Colonic mucosa (tissue), 4 donors: ENCODE measurements at regions not wholly inside any gene's neighbourhood (a gene's known extent, or its start where the extent isn't known, plus 50 kb on each side); places are given as distances from the start of the nearest gene placed in this dataset.

ENCODE experiments used
- DNase-seq: peaks from one replicate; pipeline ENCODE4 v3.0.0-alpha.2; 2020
- H3K27ac ChIP-seq: fragments of 200-600 bp; one replicate; pipeline ENCODE4 v1.8.0; 2021
- H3K27me3 ChIP-seq: fragments of 200-600 bp; one replicate; pipeline ENCODE4 v1.8.0; 2021
- H3K36me3 ChIP-seq: fragments of 200-600 bp; one replicate; pipeline ENCODE4 v1.8.0; 2021
- H3K4me1 ChIP-seq: fragments of 200-600 bp; one replicate; pipeline ENCODE4 v1.8.0; 2021; ENCODE audit warnings: mild to moderate bottlenecking
- H3K4me3 ChIP-seq: fragments of 200-600 bp; one replicate; pipeline ENCODE4 v1.8.0; 2021
- H3K9ac ChIP-seq, 2 donors: one replicate each; pipeline ENCODE4 v1.7.0; 2013; ENCODE audit warnings: control low read depth in 2 of 2, low read depth in 2 of 2, low read length in 2 of 2
- H3K9me3 ChIP-seq: fragments of 200-600 bp; one replicate; pipeline ENCODE4 v1.8.0; 2021
- intact Hi-C: fragments of 100-400 bp; cut with DNase I; formaldehyde crosslinking; loops from one replicate; pipeline ENCODE4 v1.14.1; 2022
- TF ChIP-seq, protein P1 (sequence below): fragments of 200-600 bp; IDR thresholded peaks from one replicate; pipeline ENCODE4 v1.8.0; 2022; ENCODE audit warnings: antibody characterized with exemption, mild to moderate bottlenecking
- donor health status: healthy.
- donor health status: DM: no; HTN: no; CAD: no.
- donor health status: DM: no; HTN: no; CAD: no.

DNA sequence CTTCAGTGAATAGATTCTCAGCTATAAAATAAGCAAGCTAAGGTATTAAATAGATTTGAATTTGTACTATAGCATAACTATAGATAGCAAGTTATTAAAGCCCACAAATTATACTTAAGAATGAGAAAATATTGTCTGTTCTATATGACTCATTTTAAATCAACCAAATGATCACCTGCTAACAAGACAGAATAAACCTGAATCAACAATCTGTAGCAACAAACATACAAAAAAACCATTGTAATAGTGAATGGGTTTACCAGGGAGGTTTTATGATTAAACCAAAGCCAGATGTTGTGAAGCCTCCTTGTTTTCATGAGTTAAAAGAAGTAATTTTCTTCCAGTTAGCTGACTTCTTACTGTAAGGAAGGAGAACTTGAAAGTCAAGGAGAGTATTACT is 71.9 kb upstream of the HTR1B start:
- intact Hi-C loops: no loop called here
- no peaks in the 10 kb centered on the region for H3K9me3 ChIP-seq
- H3K27me3 ChIP-seq: no peaks in the 10 kb centered on the region
- TF ChIP-seq, protein P1, sequence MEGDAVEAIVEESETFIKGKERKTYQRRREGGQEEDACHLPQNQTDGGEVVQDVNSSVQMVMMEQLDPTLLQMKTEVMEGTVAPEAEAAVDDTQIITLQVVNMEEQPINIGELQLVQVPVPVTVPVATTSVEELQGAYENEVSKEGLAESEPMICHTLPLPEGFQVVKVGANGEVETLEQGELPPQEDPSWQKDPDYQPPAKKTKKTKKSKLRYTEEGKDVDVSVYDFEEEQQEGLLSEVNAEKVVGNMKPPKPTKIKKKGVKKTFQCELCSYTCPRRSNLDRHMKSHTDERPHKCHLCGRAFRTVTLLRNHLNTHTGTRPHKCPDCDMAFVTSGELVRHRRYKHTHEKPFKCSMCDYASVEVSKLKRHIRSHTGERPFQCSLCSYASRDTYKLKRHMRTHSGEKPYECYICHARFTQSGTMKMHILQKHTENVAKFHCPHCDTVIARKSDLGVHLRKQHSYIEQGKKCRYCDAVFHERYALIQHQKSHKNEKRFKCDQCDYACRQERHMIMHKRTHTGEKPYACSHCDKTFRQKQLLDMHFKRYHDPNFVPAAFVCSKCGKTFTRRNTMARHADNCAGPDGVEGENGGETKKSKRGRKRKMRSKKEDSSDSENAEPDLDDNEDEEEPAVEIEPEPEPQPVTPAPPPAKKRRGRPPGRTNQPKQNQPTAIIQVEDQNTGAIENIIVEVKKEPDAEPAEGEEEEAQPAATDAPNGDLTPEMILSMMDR: no peak
- H3K9ac ChIP-seq: no peak overlapping the region
- H3K4me3 ChIP-seq: no peak overlapping the region
- H3K27ac ChIP-seq: no peak overlapping the region
- no peaks in the 10 kb centered on the region for H3K4me1 ChIP-seq
- no peak for DNase-seq
- no peaks in the 10 kb centered on the region for H3K36me3 ChIP-seq

DNA sequence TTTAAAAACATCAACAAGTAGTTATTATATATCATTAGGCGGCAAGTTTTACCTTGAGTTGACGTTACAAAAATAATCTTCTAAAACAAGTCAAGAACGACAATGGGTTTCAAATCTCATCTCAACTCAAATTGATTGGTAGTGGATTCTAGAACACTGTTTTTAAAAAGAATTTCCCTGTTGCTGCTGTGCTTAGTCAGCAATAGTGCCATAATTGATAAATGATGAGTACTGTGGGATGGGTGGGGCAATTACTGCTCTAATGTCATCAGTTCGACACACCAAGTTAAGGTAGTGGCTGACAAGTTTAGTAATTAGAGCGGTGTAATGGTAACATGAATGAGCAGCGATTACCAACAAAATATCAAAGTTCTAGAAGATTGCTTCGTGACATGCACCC is 73.4 kb upstream of the HTR1B start:
- no peak overlapping the region for H3K27ac ChIP-seq
- H3K36me3 ChIP-seq: no peaks in the 10 kb centered on the region
- no peaks in the 10 kb centered on the region for H3K9me3 ChIP-seq
- intact Hi-C loops: no loop called here
- H3K9ac ChIP-seq: no peak overlapping the region
- no peak overlapping the region for H3K4me3 ChIP-seq
- H3K4me1 ChIP-seq: no peaks in the 10 kb centered on the region
- no peaks in the 10 kb centered on the region for H3K27me3 ChIP-seq
- DNase-seq: no peak
- TF ChIP-seq, protein P1: no peak

DNA sequence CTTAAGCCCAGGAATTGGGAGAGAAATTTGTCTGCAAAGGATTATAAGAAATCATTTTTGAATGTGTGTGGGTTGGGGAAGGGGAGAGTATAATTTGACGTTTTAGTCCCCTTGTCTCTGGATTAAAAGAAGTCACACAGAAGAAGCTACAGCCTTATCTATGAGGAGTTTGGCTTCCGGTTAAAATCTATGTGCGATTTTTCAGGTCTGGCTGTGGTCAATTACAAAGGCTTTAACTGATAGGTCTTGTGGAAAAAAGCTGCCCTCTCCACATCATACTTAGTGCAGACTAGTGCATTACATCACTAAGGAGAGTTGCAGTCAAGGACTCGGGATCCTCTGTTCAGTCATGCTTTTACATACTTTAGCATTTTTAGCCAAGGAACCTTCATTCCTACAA is 80.3 kb upstream of the HTR1B start:
- intact Hi-C loops: no loop called here
- Histone ChIP-seq H3K27ac (no peak overlapping the region), H3K36me3 (no peaks in the 10 kb centered on the region), H3K27me3 (no peaks in the 10 kb centered on the region), H3K4me1 (no peaks in the 10 kb centered on the region), H3K4me3 (no peak overlapping the region), H3K9me3 (no peaks in the 10 kb centered on the region), H3K9ac (no peak overlapping the region)
- TF ChIP-seq, protein P1: no peak
- no peak for DNase-seq

DNA sequence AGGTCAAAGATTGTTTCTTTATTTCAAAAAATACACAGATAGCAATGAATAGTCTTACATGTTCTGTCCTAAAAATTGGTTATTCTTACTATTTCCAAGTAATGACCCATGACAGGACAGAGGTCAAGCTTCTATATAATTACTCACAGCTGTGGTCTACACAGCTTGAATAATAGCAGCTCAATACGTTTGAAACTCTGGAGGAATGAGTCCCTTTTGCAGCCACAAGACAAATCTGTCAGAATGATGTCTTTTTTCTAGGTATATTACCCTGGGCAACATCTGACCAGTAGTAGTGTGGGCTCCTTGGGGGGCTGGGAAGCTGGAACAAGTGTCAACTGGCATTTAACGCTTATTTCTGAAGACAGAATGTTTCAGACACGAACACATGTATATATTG is 84.9 kb upstream of the HTR1B start:
- Histone ChIP-seq H3K4me3 (no peak overlapping the region), H3K27me3 (no peaks in the 10 kb centered on the region), H3K36me3 (no peaks in the 10 kb centered on the region), H3K9me3 (no peaks in the 10 kb centered on the region), H3K27ac (no peak overlapping the region), H3K4me1 (no peaks in the 10 kb centered on the region), H3K9ac (no peak overlapping the region)
- intact Hi-C loops: no loop called here
- TF ChIP-seq, protein P1: no peak
- no peak for DNase-seq

DNA sequence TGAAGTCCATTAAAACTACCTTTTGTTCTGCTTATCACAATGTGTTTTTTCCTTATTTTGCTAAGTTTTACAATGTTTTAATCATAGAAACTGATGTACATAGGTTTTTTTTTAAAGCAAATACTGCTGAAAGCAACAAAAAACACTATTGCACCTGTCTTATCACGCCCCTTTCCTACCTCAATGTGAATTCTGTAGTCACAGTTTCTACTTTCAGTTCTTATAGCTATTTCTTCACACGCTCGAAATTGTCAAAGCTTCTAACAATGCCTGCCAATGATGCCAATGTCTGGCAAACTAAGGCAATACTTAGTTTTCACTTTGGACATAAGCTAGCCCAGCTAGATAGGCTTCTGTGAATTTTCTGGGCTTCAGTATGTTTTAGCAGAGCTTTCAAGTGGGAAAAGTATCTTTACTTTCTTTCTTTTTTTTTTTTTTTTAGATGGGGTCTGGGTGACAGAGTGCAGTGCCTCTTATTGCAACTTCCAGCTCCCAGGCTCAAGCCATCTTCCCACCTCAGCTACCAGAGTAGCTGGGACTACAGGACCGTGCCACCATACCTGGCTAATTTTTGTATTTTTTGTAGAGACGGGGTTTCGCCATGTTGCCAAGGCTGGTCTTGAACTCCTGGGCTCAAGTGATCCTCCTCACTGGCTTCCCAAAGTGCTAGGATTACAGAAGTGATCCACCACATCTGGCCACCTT is 85.5 kb upstream of the HTR1B start:
- intact Hi-C loops: no loop called here
- no peaks in the 10 kb centered on the region for H3K27me3 ChIP-seq
- no peaks in the 10 kb centered on the region for H3K9me3 ChIP-seq
- no peaks in the 10 kb centered on the region for H3K36me3 ChIP-seq
- H3K4me3 ChIP-seq: no peak overlapping the region
- no peaks in the 10 kb centered on the region for H3K4me1 ChIP-seq
- TF ChIP-seq, protein P1: no peak
- no peak overlapping the region for H3K27ac ChIP-seq
- DNase-seq: no peak
- no peak overlapping the region for H3K9ac ChIP-seq
